ENCODE measurements at regions not wholly inside any gene's neighbourhood (a gene's known extent, or its start where the extent isn't known, plus 50 kb on each side); places are given as distances from the start of the nearest gene placed in this dataset.
A peak's percentile ranks its signal among the peaks of the same experiment; 100 is the strongest.

DNA sequence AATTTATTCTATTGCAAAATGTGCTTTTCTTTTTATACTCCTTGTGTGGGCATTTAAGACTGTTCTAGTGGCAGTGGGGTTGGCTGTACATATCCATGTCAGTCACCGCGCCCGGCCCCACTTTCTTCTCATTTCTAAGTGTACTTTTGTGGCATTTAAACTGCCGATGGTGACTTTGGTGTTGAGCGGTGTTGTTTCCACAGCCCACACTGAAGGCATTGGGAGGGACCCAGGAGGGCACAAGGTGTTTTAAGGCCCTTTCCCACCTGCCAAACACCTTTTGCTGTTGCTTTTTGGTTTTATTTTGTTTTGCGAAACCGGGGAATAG is 369.7 kb downstream of the MTX2 start (continued):
- no peak for TF ChIP-seq ZC3H10 (CRISPR knock-in tag; IDR thresholded peaks at IDR 0.05)

DNA sequence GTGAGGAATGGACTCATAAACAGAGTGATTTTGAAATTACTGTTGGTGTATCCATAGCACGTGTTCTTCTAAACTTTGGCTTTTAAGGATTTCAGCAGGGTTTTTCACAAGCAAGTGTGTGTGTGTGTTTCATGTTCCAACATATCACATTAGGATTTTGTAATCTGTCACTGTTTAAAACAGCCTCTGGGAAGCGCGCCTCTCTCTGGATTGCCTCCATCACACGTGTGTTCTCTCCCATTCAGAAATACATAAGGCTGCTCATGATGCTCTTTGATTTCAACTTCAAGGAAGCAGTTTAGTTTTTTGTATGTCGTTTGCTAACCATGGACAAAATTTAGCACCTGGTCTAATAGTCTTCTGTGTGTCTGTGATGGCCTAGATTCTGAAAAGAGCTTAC is 370.4 kb downstream of the MTX2 start:
- TF ChIP-seq GLIS3 (CRISPR knock-in tag; IDR thresholded peaks at IDR 0.05) (no peak), TCF4 (CRISPR knock-in tag; IDR thresholded peaks at IDR 0.05; ENCODE audit: borderline replicate concordance) (no peak), ZFP3 (CRISPR knock-in tag; IDR thresholded peaks at IDR 0.05) (no peak), CREB5 (CRISPR knock-in tag; IDR thresholded peaks at IDR 0.05; ENCODE audit: low read depth) (no peak), ZNF8 (CRISPR knock-in tag; IDR thresholded peaks at IDR 0.05) (no peak), ARNTL (CRISPR knock-in tag; IDR thresholded peaks at IDR 0.05; ENCODE audit: borderline replicate concordance, low read depth) (no peak), ESRRG (CRISPR knock-in tag; IDR thresholded peaks at IDR 0.05) (no peak), RARB (CRISPR knock-in tag; IDR thresholded peaks at IDR 0.05) (no peak), ZNF565 (CRISPR knock-in tag; conservative IDR thresholded peaks at IDR 0.05; ENCODE audit: low read depth) (no peak), OSR1 (CRISPR knock-in tag; IDR thresholded peaks at IDR 0.05) (no peak), ZFP30 (CRISPR knock-in tag; IDR thresholded peaks at IDR 0.05) (no peak), PPARA (CRISPR knock-in tag; IDR thresholded peaks at IDR 0.05; ENCODE audit: borderline replicate concordance) (no peak), POU6F1 (CRISPR knock-in tag; IDR thresholded peaks at IDR 0.05; ENCODE audit: borderline replicate concordance, low read depth) (no peak), SNAI2 (CRISPR knock-in tag; IDR thresholded peaks at IDR 0.05) (no peak)
- TF ChIP-seq, protein P1, sequence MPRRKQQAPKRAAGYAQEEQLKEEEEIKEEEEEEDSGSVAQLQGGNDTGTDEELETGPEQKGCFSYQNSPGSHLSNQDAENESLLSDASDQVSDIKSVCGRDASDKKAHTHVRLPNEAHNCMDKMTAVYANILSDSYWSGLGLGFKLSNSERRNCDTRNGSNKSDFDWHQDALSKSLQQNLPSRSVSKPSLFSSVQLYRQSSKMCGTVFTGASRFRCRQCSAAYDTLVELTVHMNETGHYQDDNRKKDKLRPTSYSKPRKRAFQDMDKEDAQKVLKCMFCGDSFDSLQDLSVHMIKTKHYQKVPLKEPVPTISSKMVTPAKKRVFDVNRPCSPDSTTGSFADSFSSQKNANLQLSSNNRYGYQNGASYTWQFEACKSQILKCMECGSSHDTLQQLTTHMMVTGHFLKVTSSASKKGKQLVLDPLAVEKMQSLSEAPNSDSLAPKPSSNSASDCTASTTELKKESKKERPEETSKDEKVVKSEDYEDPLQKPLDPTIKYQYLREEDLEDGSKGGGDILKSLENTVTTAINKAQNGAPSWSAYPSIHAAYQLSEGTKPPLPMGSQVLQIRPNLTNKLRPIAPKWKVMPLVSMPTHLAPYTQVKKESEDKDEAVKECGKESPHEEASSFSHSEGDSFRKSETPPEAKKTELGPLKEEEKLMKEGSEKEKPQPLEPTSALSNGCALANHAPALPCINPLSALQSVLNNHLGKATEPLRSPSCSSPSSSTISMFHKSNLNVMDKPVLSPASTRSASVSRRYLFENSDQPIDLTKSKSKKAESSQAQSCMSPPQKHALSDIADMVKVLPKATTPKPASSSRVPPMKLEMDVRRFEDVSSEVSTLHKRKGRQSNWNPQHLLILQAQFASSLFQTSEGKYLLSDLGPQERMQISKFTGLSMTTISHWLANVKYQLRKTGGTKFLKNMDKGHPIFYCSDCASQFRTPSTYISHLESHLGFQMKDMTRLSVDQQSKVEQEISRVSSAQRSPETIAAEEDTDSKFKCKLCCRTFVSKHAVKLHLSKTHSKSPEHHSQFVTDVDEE (CRISPR knock-in tag; IDR thresholded peaks at IDR 0.05): no peak
- TF ChIP-seq, protein P2, sequence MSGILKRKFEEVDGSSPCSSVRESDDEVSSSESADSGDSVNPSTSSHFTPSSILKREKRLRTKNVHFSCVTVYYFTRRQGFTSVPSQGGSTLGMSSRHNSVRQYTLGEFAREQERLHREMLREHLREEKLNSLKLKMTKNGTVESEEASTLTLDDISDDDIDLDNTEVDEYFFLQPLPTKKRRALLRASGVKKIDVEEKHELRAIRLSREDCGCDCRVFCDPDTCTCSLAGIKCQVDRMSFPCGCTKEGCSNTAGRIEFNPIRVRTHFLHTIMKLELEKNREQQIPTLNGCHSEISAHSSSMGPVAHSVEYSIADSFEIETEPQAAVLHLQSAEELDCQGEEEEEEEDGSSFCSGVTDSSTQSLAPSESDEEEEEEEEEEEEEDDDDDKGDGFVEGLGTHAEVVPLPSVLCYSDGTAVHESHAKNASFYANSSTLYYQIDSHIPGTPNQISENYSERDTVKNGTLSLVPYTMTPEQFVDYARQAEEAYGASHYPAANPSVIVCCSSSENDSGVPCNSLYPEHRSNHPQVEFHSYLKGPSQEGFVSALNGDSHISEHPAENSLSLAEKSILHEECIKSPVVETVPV (CRISPR knock-in tag; IDR thresholded peaks at IDR 0.05): no peak
- ATAC-seq: no peak

GRCh38 chr2:176641436-176641835 is 372.2 kb downstream of the MTX2 start:
- ATAC-seq: no peak
- no peak for TF ChIP-seq ZNF8 (CRISPR knock-in tag; IDR thresholded peaks at IDR 0.05)
- TF ChIP-seq, protein P2 (CRISPR knock-in tag; IDR thresholded peaks at IDR 0.05): no peak
- no peak for TF ChIP-seq OSR1 (CRISPR knock-in tag; IDR thresholded peaks at IDR 0.05)
- no peak for TF ChIP-seq ZNF565 (CRISPR knock-in tag; conservative IDR thresholded peaks at IDR 0.05; ENCODE audit: low read depth)

DNA sequence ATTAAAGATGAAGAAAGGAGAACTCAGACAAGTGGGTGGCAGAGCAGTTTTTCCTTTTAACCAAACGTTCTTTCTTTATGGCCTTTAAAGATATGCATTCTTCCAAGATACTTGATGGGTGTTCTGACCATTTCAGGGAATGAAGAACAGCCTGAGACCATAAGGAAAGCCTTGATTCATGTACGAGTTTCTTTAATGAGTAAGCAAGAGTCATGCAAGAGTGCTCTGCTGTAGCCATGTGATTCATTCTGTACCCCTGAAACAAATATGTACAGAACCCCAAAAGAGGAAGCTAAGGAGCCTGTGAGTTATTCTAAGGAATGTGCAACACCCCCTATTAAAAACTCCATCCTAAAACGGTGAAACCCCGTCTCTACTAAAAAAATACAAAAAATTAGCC is 372.8 kb downstream of the MTX2 start:
- TF ChIP-seq ZC3H10 (CRISPR knock-in tag; IDR thresholded peaks at IDR 0.05) (no peak), ZNF8 (CRISPR knock-in tag; IDR thresholded peaks at IDR 0.05) (no peak), CSDC2 (CRISPR knock-in tag; IDR thresholded peaks at IDR 0.05) (no peak), ZNF565 (CRISPR knock-in tag; conservative IDR thresholded peaks at IDR 0.05; ENCODE audit: low read depth) (no peak)

GRCh38 chr2:176643646-176644045 is 374.4 kb downstream of the MTX2 start:
- no peak for TF ChIP-seq CREB5 (CRISPR knock-in tag; IDR thresholded peaks at IDR 0.05; ENCODE audit: low read depth)
- no peak for TF ChIP-seq GLIS3 (CRISPR knock-in tag; IDR thresholded peaks at IDR 0.05)
- no peak for TF ChIP-seq BACH2 (CRISPR knock-in tag; IDR thresholded peaks at IDR 0.05; ENCODE audit: borderline replicate concordance)
- no peak for TF ChIP-seq PPARA (CRISPR knock-in tag; IDR thresholded peaks at IDR 0.05; ENCODE audit: borderline replicate concordance)
- no peak for TF ChIP-seq POU6F1 (CRISPR knock-in tag; IDR thresholded peaks at IDR 0.05; ENCODE audit: borderline replicate concordance, low read depth)
- TF ChIP-seq ZFP3 (CRISPR knock-in tag; IDR thresholded peaks at IDR 0.05): no peak
- TF ChIP-seq SNAI2 (CRISPR knock-in tag; IDR thresholded peaks at IDR 0.05): no peak
- TF ChIP-seq CSDC2 (CRISPR knock-in tag; IDR thresholded peaks at IDR 0.05): no peak
- no peak for TF ChIP-seq TCF4 (CRISPR knock-in tag; IDR thresholded peaks at IDR 0.05; ENCODE audit: borderline replicate concordance)
- TF ChIP-seq ISL1 (CRISPR knock-in tag; IDR thresholded peaks at IDR 0.05): no peak
- peak; percentile 82 for ATAC-seq

More for the DNA sequence above, 372.8 kb downstream of the MTX2 start:
- ATAC-seq: peak; percentile 20; the same call in 2 of the 3 replicates
